ENCODE measurements at regions not wholly inside any gene's neighbourhood (a gene's known extent, or its start where the extent isn't known, plus 50 kb on each side); places are given as distances from the start of the nearest gene placed in this dataset.

GRCh38 chr18:62452280-62452831 lies 70.5 kb upstream of the ZCCHC2 start:
- H2BK120ac ChIP-seq (replicated peaks; ENCODE audit: low read depth, low read length), result no peak overlapping the region
- H2AFZ ChIP-seq (ENCODE audit: low read length), result no peak overlapping the region
- ChIA-PET POLR2A (ENCODE audit: partially characterized antibody) (no interaction called here), CTCF (ENCODE audit: partially characterized antibody) (no interaction called here)
- no peak overlapping the region for H3K18ac ChIP-seq (ENCODE audit: extremely low read depth, low read length)
- TF ChIP-seq POU5F1 (IDR thresholded peaks at IDR 0.05; ENCODE audit: low read depth, low read length) (no peak), CEBPB (IDR thresholded peaks at IDR 0.05; ENCODE audit: low read depth, low read length) (no peak), SAP30 (IDR thresholded peaks at IDR 0.05; ENCODE audit: insufficient read depth, insufficient replicate concordance, low read length) (no peak), EGR1 (IDR thresholded peaks at IDR 0.05; ENCODE audit: borderline replicate concordance, low read depth, low read length) (no peak), CTCF (IDR thresholded peaks at IDR 0.05; ENCODE audit: control extremely low read depth in 1 of 3, insufficient read depth in 1 of 3, low read depth in 1 of 3, low read length in 3 of 3) (no peak), KDM4A (IDR thresholded peaks at IDR 0.05; ENCODE audit: low read depth, low read length, severe bottlenecking) (no peak), ZNF274 (IDR thresholded peaks at IDR 0.05; ENCODE audit: borderline replicate concordance, extremely low read depth, low read length) (no peak), SIN3A (conservative IDR thresholded peaks at IDR 0.05 in 1 of 2, IDR thresholded peaks at IDR 0.05 in 1 of 2; ENCODE audit: low read depth in 1 of 2, low read length in 2 of 2) (no peak)
- no peak overlapping the region for H2BK20ac ChIP-seq (ENCODE audit: low read length)
- no peak overlapping the region for H3K56ac ChIP-seq (replicated peaks; ENCODE audit: insufficient read length, low read depth, low read length)
- H4K8ac ChIP-seq (ENCODE audit: extremely low read depth, insufficient read depth, low read length), result no peak overlapping the region
- no peaks in the 10 kb centered on the region for H3K79me1 ChIP-seq (ENCODE audit: low read depth, low read length)
- peaks cover 0 to 3% (median 0%) of the 10 kb centered on the region in 4 experiments; a peak in 2 of 7 replicates for H3K4me1 ChIP-seq (replicated peaks in 1 of 4; ENCODE audit: control insufficient read depth in 3 of 4, insufficient read depth in 4 of 4, low read length in 3 of 4)
- DNase-seq (ENCODE audit: low read depth in 1 of 2, low spot score in 2 of 2), result no peak
- no peak overlapping the region for H2BK12ac ChIP-seq (ENCODE audit: low read depth, low read length)
- no peak overlapping the region for H3K23ac ChIP-seq (ENCODE audit: insufficient read length)
- no peak overlapping the region for H3K14ac ChIP-seq (ENCODE audit: insufficient read length)
- no peaks in the 10 kb centered on the region for H3K36me3 ChIP-seq (ENCODE audit: control insufficient read depth in 2 of 4, insufficient read depth in 4 of 4, low read length in 3 of 4)
- no peaks in the 10 kb centered on the region for H3K79me2 ChIP-seq (ENCODE audit: control insufficient read depth in 1 of 2, insufficient read depth in 2 of 2, low read length in 2 of 2)
- H4K20me1 ChIP-seq (replicated peaks in 1 of 2; ENCODE audit: control insufficient read depth in 1 of 2, insufficient read depth in 2 of 2, low read length in 2 of 2), result no peaks in the 10 kb centered on the region
- no peak overlapping the region for H4K5ac ChIP-seq (ENCODE audit: insufficient read length, low read depth, low read length)
- no peak overlapping the region for H3K9ac ChIP-seq (replicated peaks in 1 of 4; ENCODE audit: extremely low read depth in 1 of 4, low read depth in 3 of 4, low read length in 3 of 4)
- WGBS, 2 experiments (ENCODE audit: extremely low coverage in 1 of 2, insufficient coverage in 1 of 2, insufficient read length in 1 of 2, insufficient replicate concordance in 2 of 2, low coverage in 1 of 2, low lambda C conversion rate in 2 of 2, missing lambda C conversion rate in 1 of 2), result 96% methylated on average over 5 of the region's 5 CpGs; no CpG with 5 or more reads in 1 of the 2 experiments
- H3K27me3 ChIP-seq (replicated peaks in 1 of 4; ENCODE audit: control insufficient read depth in 3 of 4, extremely low read depth in 1 of 4, insufficient read depth in 3 of 4, low read length in 3 of 4), result no peaks in the 10 kb centered on the region
- no peak overlapping the region for H2AK5ac ChIP-seq (ENCODE audit: low read depth, low read length)
- no peak overlapping the region for H4K91ac ChIP-seq (replicated peaks; ENCODE audit: insufficient read length, low read length)
- H3K4me3 ChIP-seq (ENCODE audit: extremely low read depth in 1 of 4, insufficient read depth in 2 of 4, low read depth in 3 of 4, low read length in 4 of 4), result no peak overlapping the region
- no peak overlapping the region for H3K4ac ChIP-seq (replicated peaks; ENCODE audit: insufficient read length, low read depth, low read length)
- H3K4me2 ChIP-seq (ENCODE audit: insufficient read depth in 1 of 2, low read depth in 2 of 2, low read length in 2 of 2), result no peak overlapping the region
- no peak for FAIRE-seq
- H2BK15ac ChIP-seq (ENCODE audit: low read length), result no peak overlapping the region
- H3K9me3 ChIP-seq (ENCODE audit: insufficient read depth in 2 of 2, low read depth in 1 of 2, low read length in 1 of 2), result no peaks in the 10 kb centered on the region
- H3K27ac ChIP-seq (ENCODE audit: low read depth, low read length), result no peak overlapping the region
- H3K23me2 ChIP-seq (ENCODE audit: low read depth, low read length), result no peaks in the 10 kb centered on the region
- H2BK5ac ChIP-seq (ENCODE audit: low read depth, low read length), result no peak overlapping the region
